ENCODE measurements at regions not wholly inside any gene's neighbourhood (a gene's known extent, or its start where the extent isn't known, plus 50 kb on each side); places are given as distances from the start of the nearest gene placed in this dataset.

- no peak overlapping the region for H3K4me3 ChIP-seq (ENCODE audit: low read depth, low read length)
- no peak for TF ChIP-seq CTCF (IDR thresholded peaks at IDR 0.05; ENCODE audit: insufficient read depth, low read length, missing control alignments)
- ChIA-PET POLR2A (no interaction called here), CTCF (no interaction called here)
- no peak for DNase-seq (ENCODE audit: low read depth, low spot score)
These were observed 216.5 kb upstream of the PLET1 start for GRCh38 chr11:112477152-112477551.

GRCh38 chr11:112477581-112478317, 217.1 kb upstream of the PLET1 start:
- no peak for DNase-seq (ENCODE audit: low read depth, low spot score)
- TF ChIP-seq CTCF (IDR thresholded peaks at IDR 0.05; ENCODE audit: insufficient read depth, low read length, missing control alignments), result no peak
- ChIA-PET POLR2A (no interaction called here), CTCF (no interaction called here)
- H3K4me3 ChIP-seq (ENCODE audit: low read depth, low read length), result no peak overlapping the region

- H3K4me3 ChIP-seq (ENCODE audit: low read depth, low read length), result no peak overlapping the region
- no peak for TF ChIP-seq CTCF (IDR thresholded peaks at IDR 0.05; ENCODE audit: insufficient read depth, low read length, missing control alignments)
- no peak for DNase-seq (ENCODE audit: low read depth, low spot score)
- ChIA-PET CTCF (no interaction called here), POLR2A (no interaction called here)
These were observed 218.1 kb upstream of the PLET1 start for GRCh38 chr11:112478806-112479205.

- ChIA-PET CTCF (no interaction called here), POLR2A (no interaction called here)
- no peak for DNase-seq (ENCODE audit: low read depth, low spot score)
- TF ChIP-seq CTCF (IDR thresholded peaks at IDR 0.05; ENCODE audit: insufficient read depth, low read length, missing control alignments), result no peak
- H3K4me3 ChIP-seq (ENCODE audit: low read depth, low read length), result no peak overlapping the region
These were observed 220.8 kb upstream of the PLET1 start for GRCh38 chr11:112481431-112481830.

- POLR2A ChIA-PET, result no interaction called here
- no peak for TF ChIP-seq CTCF (IDR thresholded peaks at IDR 0.05; ENCODE audit: insufficient read depth, low read length, missing control alignments)
- DNase-seq (ENCODE audit: low read depth, low spot score), result no peak
- no peak overlapping the region for H3K4me3 ChIP-seq (ENCODE audit: low read depth, low read length)
- CTCF ChIA-PET, result no interaction called here
These were observed 221.2 kb upstream of the PLET1 start for GRCh38 chr11:112481893-112482292.

GRCh38 chr11:112485280-112485679, 224.6 kb upstream of the PLET1 start:
- ChIA-PET POLR2A (no interaction called here), CTCF (no interaction called here)
- H3K4me3 ChIP-seq (ENCODE audit: low read depth, low read length), result no peak overlapping the region
- no peak for TF ChIP-seq CTCF (IDR thresholded peaks at IDR 0.05; ENCODE audit: insufficient read depth, low read length, missing control alignments)
- DNase-seq (ENCODE audit: low read depth, low spot score), result no peak
